ENCODE measurements at regions not wholly inside any gene's neighbourhood (a gene's known extent, or its start where the extent isn't known, plus 50 kb on each side); places are given as distances from the start of the nearest gene placed in this dataset.

- no peak overlapping the region for H3K27ac ChIP-seq (ENCODE audit: low read depth, low read length)
- H4K20me1 ChIP-seq (ENCODE audit: control insufficient read depth, insufficient read depth, low read depth, low read length) = no peaks in the 10 kb centered on the region
- H3K36me3 ChIP-seq (ENCODE audit: control insufficient read depth, low read length) = no peaks in the 10 kb centered on the region
- H3K27me3 ChIP-seq (ENCODE audit: control insufficient read depth, low read length) = no peaks in the 10 kb centered on the region
- no peak overlapping the region for H3K4me2 ChIP-seq (ENCODE audit: low read length)
- H3K9me2 ChIP-seq (replicated peaks; ENCODE audit: control insufficient read depth, low read length) = no peaks in the 10 kb centered on the region
- no peaks in the 10 kb centered on the region for H3K9me3 ChIP-seq (ENCODE audit: control insufficient read depth, insufficient read depth, low read length)
- H3K4me1 ChIP-seq (ENCODE audit: control insufficient read depth, low read length) = no peaks in the 10 kb centered on the region
- H3K79me2 ChIP-seq (ENCODE audit: control insufficient read depth, low read length) = no peaks in the 10 kb centered on the region
- no peaks in the 10 kb centered on the region for H3F3A ChIP-seq (ENCODE audit: control insufficient read depth, insufficient read depth)
- no peak overlapping the region for H3K4me3 ChIP-seq (ENCODE audit: low read length)
- TF ChIP-seq CTCF (IDR thresholded peaks at IDR 0.05; ENCODE audit: low read depth, low read length, poor library complexity, severe bottlenecking) (no peak), EZH2phosphoT487 (IDR thresholded peaks at IDR 0.05; ENCODE audit: borderline replicate concordance, low read length) (no peak)
These were observed 522.5 kb downstream of the EPM2A start for GRCh38 chr6:145212813-145213212.

- Histone ChIP-seq H4K20me1 (ENCODE audit: control insufficient read depth, insufficient read depth, low read depth, low read length) (no peaks in the 10 kb centered on the region), H3K27me3 (ENCODE audit: control insufficient read depth, low read length) (no peaks in the 10 kb centered on the region), H3K36me3 (ENCODE audit: control insufficient read depth, low read length) (no peaks in the 10 kb centered on the region), H3K9me3 (ENCODE audit: control insufficient read depth, insufficient read depth, low read length) (no peaks in the 10 kb centered on the region), H3K4me2 (ENCODE audit: low read length) (no peak overlapping the region), H3K79me2 (ENCODE audit: control insufficient read depth, low read length) (no peaks in the 10 kb centered on the region), H3K27ac (ENCODE audit: low read depth, low read length) (no peak overlapping the region), H3K9me2 (replicated peaks; ENCODE audit: control insufficient read depth, low read length) (no peaks in the 10 kb centered on the region), H3K4me1 (ENCODE audit: control insufficient read depth, low read length) (no peaks in the 10 kb centered on the region), H3F3A (ENCODE audit: control insufficient read depth, insufficient read depth) (no peaks in the 10 kb centered on the region), H3K4me3 (ENCODE audit: low read length) (no peak overlapping the region)
- TF ChIP-seq CTCF (IDR thresholded peaks at IDR 0.05; ENCODE audit: low read depth, low read length, poor library complexity, severe bottlenecking) = no peak
- TF ChIP-seq EZH2phosphoT487 (IDR thresholded peaks at IDR 0.05; ENCODE audit: borderline replicate concordance, low read length) = no peak
These were observed 521.7 kb downstream of the EPM2A start for GRCh38 chr6:145213614-145214013.

- Histone ChIP-seq H3K27me3 (ENCODE audit: control insufficient read depth, low read length) (no peaks in the 10 kb centered on the region), H3K79me2 (ENCODE audit: control insufficient read depth, low read length) (no peaks in the 10 kb centered on the region), H3K4me2 (ENCODE audit: low read length) (no peak overlapping the region), H3K9me2 (replicated peaks; ENCODE audit: control insufficient read depth, low read length) (no peaks in the 10 kb centered on the region), H3K9me3 (ENCODE audit: control insufficient read depth, insufficient read depth, low read length) (no peaks in the 10 kb centered on the region), H3K36me3 (ENCODE audit: control insufficient read depth, low read length) (no peaks in the 10 kb centered on the region), H3K4me1 (ENCODE audit: control insufficient read depth, low read length) (no peaks in the 10 kb centered on the region), H3K27ac (ENCODE audit: low read depth, low read length) (no peak overlapping the region), H4K20me1 (ENCODE audit: control insufficient read depth, insufficient read depth, low read depth, low read length) (no peaks in the 10 kb centered on the region), H3F3A (ENCODE audit: control insufficient read depth, insufficient read depth) (no peaks in the 10 kb centered on the region), H3K4me3 (ENCODE audit: low read length) (no peak overlapping the region)
- peak; percentile 57 for TF ChIP-seq CTCF (IDR thresholded peaks at IDR 0.05; ENCODE audit: low read depth, low read length, poor library complexity, severe bottlenecking)
- TF ChIP-seq EZH2phosphoT487 (IDR thresholded peaks at IDR 0.05; ENCODE audit: borderline replicate concordance, low read length) = no peak
These were observed 520.8 kb downstream of the EPM2A start for GRCh38 chr6:145214570-145214969.

GRCh38 chr6:145224450-145224849, 510.9 kb downstream of the EPM2A start:
- no peaks in the 10 kb centered on the region for H3K9me3 ChIP-seq (ENCODE audit: control insufficient read depth, insufficient read depth, low read length)
- no peak overlapping the region for H3K4me3 ChIP-seq (ENCODE audit: low read length)
- TF ChIP-seq CTCF (IDR thresholded peaks at IDR 0.05; ENCODE audit: low read depth, low read length, poor library complexity, severe bottlenecking) (no peak), EZH2phosphoT487 (IDR thresholded peaks at IDR 0.05; ENCODE audit: borderline replicate concordance, low read length) (no peak)
- no peaks in the 10 kb centered on the region for H3K79me2 ChIP-seq (ENCODE audit: control insufficient read depth, low read length)
- H3K4me2 ChIP-seq (ENCODE audit: low read length) = no peak overlapping the region
- H3F3A ChIP-seq (ENCODE audit: control insufficient read depth, insufficient read depth) = no peaks in the 10 kb centered on the region
- H3K36me3 ChIP-seq (ENCODE audit: control insufficient read depth, low read length) = no peaks in the 10 kb centered on the region
- H3K27me3 ChIP-seq (ENCODE audit: control insufficient read depth, low read length) = no peaks in the 10 kb centered on the region
- H3K9me2 ChIP-seq (replicated peaks; ENCODE audit: control insufficient read depth, low read length) = no peaks in the 10 kb centered on the region
- no peak overlapping the region for H3K27ac ChIP-seq (ENCODE audit: low read depth, low read length)
- H4K20me1 ChIP-seq (ENCODE audit: control insufficient read depth, insufficient read depth, low read depth, low read length) = no peaks in the 10 kb centered on the region
- no peaks in the 10 kb centered on the region for H3K4me1 ChIP-seq (ENCODE audit: control insufficient read depth, low read length)
